ENCODE measurements at regions not wholly inside any gene's neighbourhood (a gene's known extent, or its start where the extent isn't known, plus 50 kb on each side); places are given as distances from the start of the nearest gene placed in this dataset.

DNA sequence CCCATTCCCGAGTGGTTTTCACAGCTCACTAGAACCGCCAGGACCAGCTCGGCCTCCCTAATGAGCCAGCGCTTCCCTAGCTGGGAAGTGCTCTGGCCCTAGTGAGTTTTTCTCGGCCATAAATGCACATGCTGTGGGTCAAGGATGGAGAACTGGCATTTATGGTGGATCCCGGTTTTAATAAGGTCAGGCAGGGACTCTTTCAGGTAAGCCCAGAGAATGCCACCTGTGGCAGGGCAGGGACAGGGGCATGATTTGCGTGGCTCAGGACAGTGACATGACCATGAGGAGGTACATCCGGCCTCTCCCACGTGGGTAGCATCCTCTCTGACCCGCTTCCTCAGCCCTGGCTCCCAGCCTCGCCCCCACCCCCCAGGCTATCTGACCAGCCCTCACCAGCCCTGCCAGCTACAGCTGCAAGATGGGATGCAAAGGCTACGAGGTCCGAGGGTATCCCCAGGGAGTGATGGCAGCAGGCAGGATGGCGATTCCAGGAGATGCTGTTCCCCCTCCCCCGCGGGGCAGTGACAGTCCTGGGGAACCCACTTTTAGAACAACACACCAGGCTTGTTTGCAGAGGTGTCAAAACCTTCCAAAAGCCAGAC, 60.3 kb upstream of the ADAMTS2 start:
- Histone ChIP-seq H4K20me1 (ENCODE audit: insufficient read depth, low read length) (no peaks in the 10 kb centered on the region), H3K4me2 (ENCODE audit: low read length) (no peak overlapping the region), H3K79me2 (ENCODE audit: insufficient read depth, low read depth, low read length) (no peaks in the 10 kb centered on the region), H2AFZ (ENCODE audit: low read length) (no peak overlapping the region), H3K27ac (ENCODE audit: low read depth, low read length, poor library complexity, severe bottlenecking) (no peak overlapping the region), H3K36me3 (ENCODE audit: insufficient read depth, low read length) (no peaks in the 10 kb centered on the region), H3K9me3 (ENCODE audit: low read length) (peaks cover 7% of the 10 kb centered on the region; the same call in 1 of the 2 replicates), H3K4me1 (ENCODE audit: insufficient read depth, low read length, poor library complexity, severe bottlenecking) (no peaks in the 10 kb centered on the region), H3K9me2 (ENCODE audit: insufficient read depth, low read length) (no peaks in the 10 kb centered on the region), H3K4me3 (ENCODE audit: low read depth, low read length, poor library complexity, severe bottlenecking) (no peak overlapping the region)
- no peak for DNase-seq (ENCODE audit: low spot score)
- POLR2A ChIA-PET = no interaction called here
- BruUV-seq (replicated peaks) = no TSS peak
- intact Hi-C loops (cut with micrococcal nuclease; ENCODE audit: unreplicated experiment) = no loop called here
- CTCF ChIA-PET (ENCODE audit: unreplicated experiment) = no interaction called here
- TF ChIP-seq EZH2phosphoT487 (IDR thresholded peaks at IDR 0.05; ENCODE audit: borderline replicate concordance, low read depth, low read length) = no peak
- TF ChIP-seq CTCF (conservative IDR thresholded peaks at IDR 0.05; ENCODE audit: low read length) = no peak

DNA sequence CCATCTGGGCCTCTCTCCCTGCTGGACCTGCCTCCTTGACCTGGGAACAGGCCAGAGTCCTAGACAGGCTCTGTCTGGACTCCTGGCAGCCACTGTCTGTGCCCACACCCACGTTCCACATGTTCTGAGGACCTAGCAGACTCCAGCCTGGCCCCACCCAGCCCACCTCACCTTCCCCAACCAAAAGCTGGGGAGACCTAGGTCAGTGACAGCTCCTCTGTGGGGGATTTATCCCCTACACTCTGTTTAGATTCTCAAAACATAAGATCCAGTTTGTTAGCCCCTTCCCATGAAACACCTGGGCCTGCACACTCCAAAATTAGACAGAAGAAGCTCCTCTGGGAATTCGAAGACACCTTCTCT, 59.8 kb upstream of the ADAMTS2 start:
- ChIA-PET CTCF (ENCODE audit: unreplicated experiment) (no interaction called here), POLR2A (no interaction called here)
- Histone ChIP-seq H4K20me1 (ENCODE audit: insufficient read depth, low read length) (no peaks in the 10 kb centered on the region), H3K4me1 (ENCODE audit: insufficient read depth, low read length, poor library complexity, severe bottlenecking) (no peaks in the 10 kb centered on the region), H3K9me3 (ENCODE audit: low read length) (peaks cover 11% of the 10 kb centered on the region; the same call in 1 of the 2 replicates), H3K79me2 (ENCODE audit: insufficient read depth, low read depth, low read length) (no peaks in the 10 kb centered on the region), H3K36me3 (ENCODE audit: insufficient read depth, low read length) (no peaks in the 10 kb centered on the region), H2AFZ (ENCODE audit: low read length) (no peak overlapping the region), H3K4me2 (ENCODE audit: low read length) (no peak overlapping the region), H3K27ac (ENCODE audit: low read depth, low read length, poor library complexity, severe bottlenecking) (no peak overlapping the region), H3K4me3 (ENCODE audit: low read depth, low read length, poor library complexity, severe bottlenecking) (no peak overlapping the region), H3K9me2 (ENCODE audit: insufficient read depth, low read length) (no peaks in the 10 kb centered on the region)
- BruUV-seq (replicated peaks) = no TSS peak
- TF ChIP-seq EZH2phosphoT487 (IDR thresholded peaks at IDR 0.05; ENCODE audit: borderline replicate concordance, low read depth, low read length) (no peak), CTCF (conservative IDR thresholded peaks at IDR 0.05; ENCODE audit: low read length) (no peak)
- intact Hi-C loops (cut with micrococcal nuclease; ENCODE audit: unreplicated experiment) = no loop called here
- no peak for DNase-seq (ENCODE audit: low spot score)

GRCh38 chr5:179404321-179405053, 59.2 kb upstream of the ADAMTS2 start:
- H3K9me3 ChIP-seq (ENCODE audit: low read length) = peaks cover 11% of the 10 kb centered on the region; the same call in 1 of the 2 replicates
- H3K79me2 ChIP-seq (ENCODE audit: insufficient read depth, low read depth, low read length) = no peaks in the 10 kb centered on the region
- no peak overlapping the region for H3K4me2 ChIP-seq (ENCODE audit: low read length)
- no TSS peak for BruUV-seq (replicated peaks)
- no peaks in the 10 kb centered on the region for H4K20me1 ChIP-seq (ENCODE audit: insufficient read depth, low read length)
- TF ChIP-seq CTCF (conservative IDR thresholded peaks at IDR 0.05; ENCODE audit: low read length) (peak; percentile 29; the same call in 1 of the 2 replicates), EZH2phosphoT487 (IDR thresholded peaks at IDR 0.05; ENCODE audit: borderline replicate concordance, low read depth, low read length) (no peak)
- POLR2A ChIA-PET = no interaction called here
- intact Hi-C loops (cut with micrococcal nuclease; ENCODE audit: unreplicated experiment) = no loop called here
- no peaks in the 10 kb centered on the region for H3K36me3 ChIP-seq (ENCODE audit: insufficient read depth, low read length)
- no peak for DNase-seq (ENCODE audit: low spot score)
- no peaks in the 10 kb centered on the region for H3K4me1 ChIP-seq (ENCODE audit: insufficient read depth, low read length, poor library complexity, severe bottlenecking)
- H3K9me2 ChIP-seq (ENCODE audit: insufficient read depth, low read length) = no peaks in the 10 kb centered on the region
- CTCF ChIA-PET (ENCODE audit: unreplicated experiment) = no interaction called here
- H3K27ac ChIP-seq (ENCODE audit: low read depth, low read length, poor library complexity, severe bottlenecking) = no peak overlapping the region
- H2AFZ ChIP-seq (ENCODE audit: low read length) = no peak overlapping the region
- H3K4me3 ChIP-seq (ENCODE audit: low read depth, low read length, poor library complexity, severe bottlenecking) = no peak overlapping the region

Data from OCI-LY7 (cell line).